Activated T-cell treated with anti-CD3 and anti-CD28 coated beads for 4 hours (primary cell): ENCODE measurements at regions not wholly inside any gene's neighbourhood (a gene's known extent, or its start where the extent isn't known, plus 50 kb on each side); places are given as distances from the start of the nearest gene placed in this dataset.

Experiments used
- DNase-seq: peaks from one replicate; pipeline ENCODE4 v3.0.0-alpha.2; 2020

DNA sequence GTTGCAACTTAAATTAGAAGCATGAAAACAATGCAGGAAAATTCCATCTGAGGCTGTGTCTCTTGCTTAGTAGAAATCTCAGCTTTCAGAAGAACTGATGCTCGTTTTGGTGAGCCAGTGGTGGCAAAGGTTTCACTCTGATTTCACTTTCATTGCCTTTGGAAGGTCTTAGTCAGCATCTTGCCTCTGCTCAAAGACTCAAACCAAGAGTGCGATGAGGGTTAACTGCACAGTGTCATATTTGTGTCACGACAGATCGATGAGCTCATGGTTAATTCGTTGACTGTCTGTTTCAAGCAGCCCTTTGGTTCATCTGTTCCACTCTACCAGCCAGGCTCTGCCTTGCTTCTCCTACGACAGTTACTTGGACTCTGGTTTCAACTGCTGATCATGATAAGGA lies 331.3 kb upstream of the KIF2A start:
- no peak for DNase-seq

DNA sequence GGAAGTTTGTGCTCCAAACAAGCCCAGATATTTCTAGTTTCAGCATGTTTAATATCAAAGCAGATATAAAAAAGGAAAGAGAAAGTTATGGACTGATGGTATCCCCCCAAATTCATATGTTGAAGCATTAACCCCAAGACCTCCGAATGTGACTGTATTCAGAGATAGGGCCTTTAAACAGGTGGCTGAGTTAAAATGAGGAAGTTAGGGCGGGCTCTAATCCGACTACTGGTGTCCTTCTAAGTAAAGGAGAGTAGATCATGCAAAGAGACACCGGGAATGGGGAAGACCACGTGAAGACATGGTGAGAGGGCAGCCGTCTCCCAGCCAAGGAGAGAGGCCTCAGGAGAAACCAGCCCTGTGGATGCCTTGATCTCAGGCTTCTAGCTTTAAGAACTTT lies 324.1 kb upstream of the KIF2A start:
- no peak for DNase-seq

DNA sequence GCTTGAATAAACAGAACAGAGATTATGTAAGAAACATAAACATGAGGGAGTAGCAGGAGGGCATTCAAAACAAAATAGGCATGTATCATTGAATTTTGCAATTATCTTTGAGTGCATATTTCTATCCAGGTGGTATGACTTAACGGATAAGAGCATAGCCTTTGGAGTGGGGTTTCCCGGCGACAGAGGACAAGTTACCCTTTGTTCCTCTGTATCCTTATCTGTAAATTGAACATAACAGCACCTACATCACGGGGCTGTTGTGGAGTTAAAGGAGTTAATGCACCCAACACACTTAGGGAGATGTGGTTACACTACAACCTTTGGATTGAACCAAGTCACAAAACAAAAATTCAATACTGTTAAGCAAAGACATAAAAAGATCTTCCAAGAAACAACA lies 314.6 kb upstream of the KIF2A start:
- no peak for DNase-seq

DNA sequence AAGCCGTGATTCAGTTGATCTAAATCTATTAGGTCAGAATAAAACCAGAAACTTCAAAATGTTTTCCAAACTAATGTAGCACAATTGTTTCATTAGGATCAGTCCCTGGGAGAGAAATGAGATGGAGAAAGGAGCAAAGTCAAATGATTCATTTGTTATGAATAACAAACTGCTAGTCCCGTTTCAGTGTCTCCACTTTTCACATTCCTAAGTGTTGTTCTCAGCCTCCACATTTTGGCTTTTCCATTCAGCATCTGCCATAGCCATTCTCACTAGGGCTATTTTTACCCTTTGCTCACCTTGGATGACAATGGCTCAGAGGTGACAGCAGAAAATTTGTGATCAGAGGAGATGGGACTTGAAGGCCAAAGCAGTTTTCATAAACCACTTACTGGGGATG lies 314.1 kb upstream of the KIF2A start:
- DNase-seq: no peak

DNA sequence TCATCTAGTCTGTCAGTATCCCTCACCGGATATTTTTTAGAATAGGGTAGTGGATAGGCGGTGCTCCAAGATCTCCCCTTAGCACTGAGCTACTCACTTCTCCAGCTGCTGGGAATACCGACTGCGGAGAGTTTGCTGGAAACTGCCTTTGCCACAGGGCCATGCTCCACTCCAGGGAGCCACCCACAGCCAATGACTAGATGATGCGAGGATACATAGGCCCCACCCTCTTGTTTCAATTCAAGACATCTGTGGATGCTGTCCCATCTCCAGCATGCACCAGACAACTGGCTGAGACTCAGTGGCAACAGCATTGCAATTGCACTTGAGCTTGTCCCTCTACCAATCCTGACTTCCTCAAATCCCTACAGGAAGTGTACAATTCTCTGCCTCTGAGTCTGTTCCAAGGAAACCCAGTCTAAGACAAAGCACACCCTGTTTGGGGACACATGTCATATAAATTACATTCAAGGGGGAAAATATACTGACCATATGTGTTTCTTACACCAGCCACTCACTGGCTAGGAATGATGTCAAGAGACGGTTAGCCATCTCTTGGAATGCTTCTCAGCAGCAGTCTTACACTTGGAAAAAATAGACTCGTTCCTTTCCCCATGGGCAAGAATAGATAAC lies 312.6 kb upstream of the KIF2A start:
- no peak for DNase-seq

DNA sequence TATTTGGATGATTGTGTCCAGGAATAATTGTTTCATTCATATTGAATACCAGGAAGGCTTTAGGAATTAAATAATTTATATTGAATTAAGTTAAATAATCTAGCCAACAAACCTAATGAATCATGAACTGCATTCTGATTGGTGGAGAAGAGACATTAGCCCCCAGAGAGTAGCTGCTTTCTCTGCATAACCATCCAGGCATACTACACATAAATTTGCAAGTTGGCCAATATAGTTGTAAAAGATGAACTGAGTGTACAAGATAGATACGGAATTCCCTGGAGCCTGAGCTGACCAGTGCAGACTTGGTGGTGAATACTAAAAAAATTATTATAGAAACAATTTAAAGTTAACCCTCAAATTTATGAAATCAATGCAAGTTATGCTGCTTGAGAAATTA lies 311.8 kb upstream of the KIF2A start:
- DNase-seq: no peak

DNA sequence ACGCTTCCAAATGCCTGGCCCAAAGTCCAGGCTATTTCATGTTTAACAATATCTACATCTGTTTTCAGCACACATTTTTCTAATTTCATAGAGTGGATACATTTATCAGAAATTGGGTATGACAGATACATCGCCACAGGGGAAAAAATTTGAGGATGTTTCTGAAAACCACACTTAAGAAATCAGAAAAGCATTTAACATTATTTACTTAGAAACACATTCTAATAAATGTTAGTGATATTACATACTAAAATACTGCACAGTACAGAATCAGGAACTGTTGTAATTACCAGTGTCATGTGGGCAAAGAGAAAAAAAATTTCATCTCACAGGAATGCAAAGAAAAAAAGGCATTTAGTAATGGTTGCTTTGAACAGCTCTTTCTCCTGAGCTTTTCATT lies 310.5 kb upstream of the KIF2A start:
- no peak for DNase-seq

DNA sequence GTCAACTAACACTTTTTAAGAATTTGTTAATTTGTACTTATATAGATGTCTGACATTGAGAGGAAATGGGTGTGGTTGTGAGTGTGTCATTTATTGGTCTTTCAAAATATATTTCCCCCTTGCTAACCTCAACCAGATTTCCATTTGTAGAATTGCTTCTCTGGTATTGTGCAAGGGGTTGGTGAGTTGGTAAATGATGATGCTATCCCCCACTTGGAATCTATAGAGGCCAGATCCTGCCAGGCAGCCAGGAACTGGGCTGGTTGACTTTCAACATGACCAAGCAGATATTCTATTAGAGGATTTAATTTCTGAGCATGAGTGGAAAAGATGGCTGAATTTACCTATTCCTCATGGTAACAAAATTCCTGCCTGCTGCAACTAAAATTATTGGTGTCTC lies 306.6 kb upstream of the KIF2A start:
- DNase-seq: no peak

DNA sequence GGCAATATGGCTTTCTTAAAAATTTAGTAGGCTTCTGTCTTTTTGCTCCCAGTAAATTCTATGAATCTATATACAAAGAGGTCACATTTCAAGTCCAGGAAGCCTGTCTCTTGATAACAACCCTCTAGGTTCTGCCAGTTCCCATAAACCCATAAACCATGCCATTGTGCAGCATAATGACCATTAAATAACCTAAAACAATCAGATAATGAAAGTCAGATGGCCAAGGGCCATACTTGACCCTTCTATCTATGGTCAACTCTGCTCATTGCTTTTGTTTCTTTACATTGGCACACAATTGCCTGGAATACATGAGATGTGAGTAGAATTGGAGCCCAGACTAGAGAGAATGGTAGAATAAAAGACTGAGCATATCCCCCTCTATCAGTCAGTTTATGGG lies 305.4 kb upstream of the KIF2A start:
- DNase-seq: no peak

DNA sequence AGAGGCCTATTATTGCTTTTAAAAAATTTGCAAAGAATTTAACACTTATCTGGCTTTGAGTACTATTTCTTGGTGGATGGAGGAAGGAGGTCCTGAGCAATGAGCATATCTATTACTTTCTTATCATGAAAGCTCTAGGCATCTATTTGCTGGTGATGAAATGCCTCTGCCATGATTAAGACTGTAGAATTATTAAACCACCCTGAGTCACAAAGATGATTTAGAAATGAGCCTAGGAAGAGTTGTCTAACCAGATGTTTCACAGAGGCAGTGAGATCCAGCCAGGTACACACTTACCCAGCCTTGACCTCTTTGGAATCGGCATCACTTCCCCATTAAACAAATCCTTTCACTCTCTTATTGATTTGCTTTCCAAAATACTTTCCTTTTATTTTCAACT lies 304.4 kb upstream of the KIF2A start:
- no peak for DNase-seq

DNA sequence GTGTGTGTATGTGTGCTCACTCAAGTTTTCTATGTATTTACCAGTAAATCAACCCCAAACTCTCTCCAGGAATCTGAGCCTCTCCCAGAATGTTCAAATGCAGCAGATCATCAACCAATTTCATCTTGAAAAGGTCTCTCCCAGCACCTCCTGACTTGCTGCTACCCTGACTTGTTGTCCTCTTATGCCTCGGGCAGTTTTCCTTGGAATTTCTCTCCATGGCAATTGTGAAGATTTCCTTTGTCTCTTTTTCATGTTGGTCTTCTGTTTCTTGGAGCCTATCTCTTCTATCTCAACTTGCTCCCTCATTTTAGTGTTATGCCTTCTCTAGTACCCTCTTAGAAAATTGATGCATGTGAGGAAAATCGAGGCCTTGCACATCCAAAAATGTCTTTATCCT lies 303.6 kb upstream of the KIF2A start:
- DNase-seq: no peak

DNA sequence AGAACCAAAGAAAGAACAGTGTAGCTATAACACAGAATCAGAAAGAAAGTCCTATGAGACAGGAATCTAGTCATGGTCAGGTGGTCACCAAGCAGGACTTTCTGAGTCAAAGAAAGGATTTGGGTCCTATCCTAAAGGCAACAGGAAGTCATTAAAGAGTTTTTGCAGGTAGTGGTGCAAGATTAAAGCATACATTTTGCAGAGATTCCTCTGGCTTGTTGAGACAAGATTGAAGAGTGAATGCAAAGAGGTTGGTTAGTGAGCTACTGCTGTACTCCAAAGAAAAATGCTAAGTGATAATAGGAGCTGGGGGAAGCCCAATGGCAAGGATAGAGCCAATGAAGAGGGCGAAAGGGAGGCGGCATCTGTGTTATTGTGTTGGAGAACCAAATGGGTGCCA lies 300.5 kb upstream of the KIF2A start:
- DNase-seq: no peak

DNA sequence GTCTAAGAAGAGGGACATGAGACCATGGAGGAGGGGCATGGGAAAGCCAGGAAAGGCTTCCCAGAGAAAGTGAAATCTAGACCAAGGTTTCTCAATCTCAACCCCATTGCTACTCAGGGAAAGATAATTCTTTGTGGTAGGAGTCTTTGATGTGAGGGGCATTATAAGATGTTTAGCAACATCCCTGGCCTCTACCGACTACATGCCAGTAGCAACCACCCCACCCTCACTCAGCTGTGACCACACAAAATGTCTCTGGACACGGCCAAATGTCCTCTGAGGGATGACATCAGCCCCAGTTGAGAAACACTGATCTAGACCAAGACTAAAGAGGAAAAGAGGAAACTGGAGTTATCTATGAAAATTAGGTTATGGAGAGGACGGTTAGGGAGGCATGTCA lies 298.5 kb upstream of the KIF2A start:
- no peak for DNase-seq

DNA sequence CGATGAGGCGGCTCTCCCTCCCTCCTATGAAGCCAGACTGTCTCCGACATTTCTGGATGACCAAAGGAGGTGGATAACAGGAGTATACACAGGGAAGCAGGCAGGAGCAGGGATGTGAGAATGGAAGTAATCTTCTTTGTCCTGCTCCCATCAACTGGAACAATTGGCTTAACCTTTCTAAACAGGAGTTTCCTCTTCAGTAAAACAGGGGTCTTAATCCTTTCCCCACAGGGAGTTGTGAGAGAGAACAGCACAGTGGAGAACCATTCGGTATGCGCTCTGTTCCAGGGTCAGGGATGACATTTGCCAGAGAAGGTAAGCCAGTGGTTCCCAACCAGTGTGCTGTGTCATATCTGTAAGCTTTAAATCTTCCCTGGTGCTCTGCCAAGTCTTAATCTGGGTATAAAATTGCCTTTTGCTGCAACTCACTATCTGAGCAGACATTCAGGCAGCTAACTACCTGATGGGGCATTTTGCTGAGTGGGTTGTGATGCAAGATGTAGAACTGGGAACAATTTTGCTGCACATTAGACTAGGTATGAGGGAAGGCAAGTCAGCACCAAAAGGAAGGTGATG lies 294.8 kb upstream of the KIF2A start:
- DNase-seq: no peak

DNA sequence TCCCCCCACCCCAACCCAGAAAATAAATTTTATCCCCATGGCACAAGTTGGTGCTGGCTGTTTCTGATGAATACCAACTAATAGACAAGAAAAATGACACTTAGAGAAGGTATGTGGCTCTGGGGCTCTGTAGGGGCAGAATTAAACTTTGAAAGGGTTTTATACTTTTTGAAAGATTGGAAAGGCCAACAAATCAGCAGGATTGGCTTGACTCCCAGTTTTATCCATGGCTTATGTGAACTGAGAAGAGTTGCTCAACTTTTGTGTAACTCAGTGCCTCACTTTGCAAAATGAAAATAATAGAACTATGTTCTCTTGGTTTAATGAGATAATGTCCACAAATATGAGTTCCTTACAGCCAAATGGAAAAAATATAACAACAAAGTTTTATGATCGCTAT lies 288.9 kb upstream of the KIF2A start:
- no peak for DNase-seq

DNA sequence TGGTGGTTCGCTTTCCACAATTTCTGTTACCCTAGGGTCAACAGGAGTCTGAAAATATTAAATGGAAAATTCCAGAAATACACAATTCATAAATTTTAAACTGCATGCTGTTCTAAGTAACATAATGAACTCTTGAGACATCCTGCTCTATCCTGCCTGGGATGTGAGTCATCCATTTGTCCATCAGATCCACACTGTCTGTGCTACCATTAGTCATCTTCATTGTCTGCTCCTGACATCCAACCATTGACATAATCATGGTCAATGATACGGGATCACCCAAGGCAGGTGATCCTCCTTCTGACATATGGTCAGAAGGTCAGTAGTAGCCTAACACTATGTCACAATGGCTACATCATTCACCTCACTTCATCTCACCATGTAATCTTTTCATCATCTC lies 276.7 kb upstream of the KIF2A start:
- DNase-seq: no peak

DNA sequence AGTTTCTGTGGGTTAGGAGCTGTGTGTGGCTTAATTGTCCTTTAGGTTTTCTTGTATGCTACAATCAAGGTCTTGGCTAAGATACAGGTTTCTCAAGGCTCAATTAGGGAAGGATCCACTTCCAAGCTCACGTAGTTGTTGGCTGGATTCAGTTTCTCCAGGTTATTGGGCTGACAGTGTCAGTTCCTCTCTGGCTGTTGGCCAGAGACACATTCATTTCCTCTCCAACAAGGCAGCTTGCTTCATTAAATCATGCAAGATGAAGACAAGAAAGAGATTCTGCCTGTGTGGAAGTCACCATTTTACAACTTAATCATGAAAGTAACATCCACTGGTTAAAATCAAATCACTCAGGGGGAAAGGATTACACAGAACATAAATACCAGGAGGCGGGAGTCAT lies 275.7 kb upstream of the KIF2A start:
- no peak for DNase-seq

DNA sequence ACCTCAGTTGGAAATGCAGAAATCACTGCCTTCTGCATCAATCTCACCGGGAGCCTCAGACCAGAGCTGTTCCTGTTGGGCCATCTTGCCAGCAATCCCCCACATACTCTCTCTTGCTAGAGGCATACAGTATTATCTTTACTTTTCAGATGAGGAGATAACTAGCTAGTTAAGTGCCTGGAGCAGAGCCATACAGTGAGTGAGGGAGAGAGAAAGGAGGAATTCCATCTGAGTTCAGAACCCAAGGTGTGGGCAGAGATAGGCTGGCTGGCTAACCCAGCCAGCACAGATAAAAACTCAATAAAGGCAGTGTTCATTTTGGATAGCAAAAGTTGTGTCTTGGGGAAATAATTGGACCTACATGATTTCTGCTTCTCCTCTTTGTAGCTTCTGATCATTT lies 268.0 kb upstream of the KIF2A start:
- DNase-seq: no peak

DNA sequence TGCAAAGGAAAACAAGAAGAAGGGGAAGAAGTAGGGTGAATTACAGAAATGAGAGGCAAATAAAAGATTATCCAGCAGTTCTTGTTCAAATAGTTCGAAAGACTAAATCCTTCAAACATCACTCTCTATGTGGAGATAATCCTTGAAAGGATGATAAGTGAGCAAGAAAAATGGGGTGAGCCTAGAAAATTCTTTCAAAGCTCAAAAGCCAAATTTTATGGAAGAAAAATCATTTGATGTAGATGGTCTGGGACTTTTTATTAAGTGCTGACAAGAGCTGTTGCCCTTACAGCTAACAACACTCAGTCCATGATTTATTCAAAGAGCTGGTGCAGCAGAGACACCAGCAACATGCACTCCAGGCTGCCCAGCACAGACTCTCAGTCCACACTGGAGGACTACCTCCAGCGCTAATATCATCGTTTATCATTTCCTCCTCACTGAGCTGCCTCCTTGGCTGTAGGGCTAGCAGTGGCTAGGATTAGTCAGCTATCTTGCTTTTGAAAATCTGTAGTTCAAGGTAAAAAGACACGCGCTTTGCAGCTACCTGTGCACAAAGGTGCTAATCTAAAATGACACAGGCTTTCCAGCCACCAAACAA lies 264.8 kb upstream of the KIF2A start:
- DNase-seq: no peak

DNA sequence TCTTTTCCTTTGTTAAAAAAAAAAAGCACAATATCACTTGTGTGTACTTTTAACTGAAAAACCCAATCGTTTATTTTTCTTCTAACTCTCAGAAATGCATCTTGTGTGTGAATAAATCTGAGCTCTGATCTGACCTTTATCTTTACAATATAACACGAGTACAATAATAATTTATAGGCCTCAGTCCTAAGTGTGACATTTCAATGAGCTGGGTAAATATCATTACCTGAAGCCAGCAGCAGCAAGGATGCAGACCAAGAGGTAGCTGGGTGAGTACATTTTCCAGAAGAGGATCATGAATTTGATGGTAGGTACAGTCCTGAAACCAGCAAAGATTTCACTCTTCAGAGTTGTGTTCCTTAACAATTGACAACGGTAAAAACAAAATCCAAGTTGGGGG lies 264.0 kb upstream of the KIF2A start:
- no peak for DNase-seq

DNA sequence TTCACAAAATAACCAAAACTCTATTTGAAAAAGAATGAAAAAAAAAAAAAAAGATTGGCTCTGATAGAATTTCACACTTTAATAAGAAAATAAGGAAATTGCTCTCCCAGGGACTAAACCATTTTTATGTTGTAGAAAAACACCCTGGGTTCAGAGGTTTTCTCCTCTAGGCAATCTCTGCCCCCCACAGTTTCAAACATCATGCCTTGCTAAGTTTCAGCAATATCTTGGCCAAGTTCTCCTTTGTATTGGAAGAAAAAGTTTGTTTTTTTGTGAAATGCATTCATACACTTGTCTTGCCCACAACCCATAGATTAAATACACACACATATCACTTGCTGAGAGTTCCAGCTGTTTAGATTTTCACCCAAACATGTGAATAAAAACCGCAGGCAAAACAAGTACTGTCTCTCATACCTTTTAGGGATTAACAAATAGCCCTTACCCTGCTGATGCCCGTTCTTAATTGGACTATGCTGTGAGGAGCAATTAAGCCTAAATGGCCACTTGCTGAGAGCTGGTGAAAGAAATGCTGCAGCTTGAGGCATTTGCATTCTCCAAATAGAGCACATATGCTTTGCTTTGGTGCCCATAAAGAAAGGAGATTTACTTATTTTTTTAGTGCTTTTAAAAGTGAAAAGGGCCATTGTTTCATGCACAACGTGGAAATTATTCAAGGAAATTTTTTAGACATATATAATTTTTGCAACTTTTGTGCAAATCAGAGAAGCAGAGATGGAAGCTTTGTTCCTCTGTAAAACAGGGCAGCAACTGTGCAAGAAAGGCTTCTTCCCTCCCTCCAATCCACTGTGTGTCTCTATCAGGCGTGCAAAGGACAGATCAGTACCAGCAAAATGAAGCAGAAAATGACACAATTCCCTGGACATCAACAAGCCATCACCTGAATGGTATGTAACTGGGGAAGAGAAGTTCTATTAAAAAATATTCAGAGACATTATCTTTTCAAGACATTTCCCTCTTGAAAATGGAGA lies 262.4 kb upstream of the KIF2A start:
- DNase-seq: no peak

DNA sequence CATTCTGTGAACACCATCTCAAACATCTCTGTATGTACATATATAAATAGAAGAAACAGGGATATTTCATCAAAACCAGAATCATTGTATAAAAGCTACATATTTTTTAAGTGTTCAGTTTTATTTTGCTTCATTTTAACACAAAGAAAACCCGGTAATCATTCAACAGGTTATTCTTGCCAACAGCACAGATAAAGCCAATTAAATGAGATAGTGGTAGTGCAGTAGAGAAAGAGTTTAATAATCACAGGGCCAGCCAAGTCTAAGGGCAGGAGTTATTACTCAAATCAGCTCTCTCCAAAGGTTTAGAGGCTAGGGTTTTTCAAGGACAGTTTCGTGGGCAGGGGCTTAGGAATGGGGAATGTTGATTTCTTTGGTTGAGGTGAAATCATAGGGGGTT lies 261.0 kb upstream of the KIF2A start:
- no peak for DNase-seq

DNA sequence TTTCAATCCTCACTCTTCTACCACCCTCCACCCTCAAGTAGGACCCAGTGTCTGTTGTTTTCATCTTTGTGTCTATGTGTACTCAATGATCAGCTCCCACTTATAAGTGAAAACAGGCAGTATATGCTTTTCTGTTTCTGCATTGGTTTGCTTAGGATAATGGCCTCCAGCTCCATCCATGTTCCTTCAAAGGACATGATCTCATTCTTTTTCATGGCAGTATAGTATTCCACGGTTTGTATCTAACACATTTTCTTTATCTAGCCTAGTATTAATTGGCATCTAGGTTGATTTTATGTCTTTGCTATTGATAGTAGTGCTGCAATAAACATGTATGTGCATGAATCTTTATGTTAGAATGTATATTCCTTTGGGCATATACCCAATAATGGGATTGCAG lies 259.8 kb upstream of the KIF2A start:
- no peak for DNase-seq

DNA sequence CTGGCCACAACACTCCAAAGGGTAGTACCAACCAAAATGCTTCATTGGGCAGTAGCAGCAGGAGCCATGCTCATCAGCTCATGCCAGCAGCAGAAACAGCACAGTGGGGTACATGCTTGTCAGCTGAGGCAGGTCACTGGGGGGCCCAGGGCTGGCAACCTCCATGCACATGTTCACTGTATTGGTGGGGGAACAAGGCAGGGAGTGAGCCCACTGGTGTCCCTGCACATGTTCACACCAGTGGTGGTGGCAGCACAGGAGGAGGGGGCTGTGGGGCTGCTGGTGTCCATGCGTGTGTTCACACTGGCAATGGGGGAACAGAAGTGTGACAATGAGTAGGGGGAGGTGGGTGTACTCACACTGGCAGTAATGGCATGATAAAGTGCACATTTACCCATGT lies 254.3 kb upstream of the KIF2A start:
- DNase-seq: no peak
